Naive thymus-derived CD4-positive, alpha-beta T cell (primary cell): ENCODE measurements at regions not wholly inside any gene's neighbourhood (a gene's known extent, or its start where the extent isn't known, plus 50 kb on each side); places are given as distances from the start of the nearest gene placed in this dataset.

ENCODE experiments used
- ATAC-seq: fragments of 150-1000 bp; cut with Tn5 transposase; 2 replicates; pipeline ENCODE4 v1.10.0; 2021; ENCODE audit warnings: mild to moderate bottlenecking, moderate library complexity
- CTCF ChIA-PET: fragments of 350-600 bp; sonication (Branson Sonifier 250); formaldehyde crosslinking; loops from one replicate; lab custom pipeline; 2021; ENCODE audit warnings: antibody characterized with exemption; lab: Charles Lee
- POLR2A ChIA-PET: fragments of 350-600 bp; sonication (Branson Sonifier 250); formaldehyde crosslinking; loops from one replicate; lab custom pipeline; 2021; ENCODE audit warnings: antibody characterized with exemption, inconsistent platforms; lab: Charles Lee
- DNase-seq, 9 donors: peaks; one replicate each; pipeline versions ENCODE4 v3.0.0 to v3.0.0-alpha.2; 2020 to 2022; ENCODE audit warnings: mixed read lengths in 1 of 9
- H3K27ac ChIP-seq: one replicate; pipeline ENCODE4 v1.7.0; 2013; ENCODE audit warnings: mild to moderate bottlenecking, low read depth, low read length, moderate library complexity
- H3K27me3 ChIP-seq, 2 donors: one replicate each; pipeline ENCODE4 v1.7.0; 2013; ENCODE audit warnings: low read length in 2 of 2, mild to moderate bottlenecking in 2 of 2, moderate library complexity in 2 of 2; ENCODE audit not compliant: control insufficient read depth in 2 of 2, insufficient read depth in 2 of 2
- H3K36me3 ChIP-seq, 3 experiments: 1 replicate in 2 of 3; 2 replicates in 1 of 3; pipeline ENCODE4 v1.7.0; 2013; ENCODE audit warnings: low read length in 3 of 3, mild to moderate bottlenecking in 3 of 3, moderate library complexity in 1 of 3; ENCODE audit not compliant: insufficient read depth in 3 of 3, control insufficient read depth in 2 of 3
- H3K4me1 ChIP-seq, 2 donors: one replicate each; pipeline ENCODE4 v1.7.0; 2013; ENCODE audit warnings: low read length in 2 of 2, mild to moderate bottlenecking in 2 of 2, moderate library complexity in 1 of 2; ENCODE audit not compliant: control insufficient read depth in 2 of 2, insufficient read depth in 2 of 2
- H3K4me3 ChIP-seq: 2 replicates; pipeline ENCODE4 v1.7.0; 2013; ENCODE audit warnings: mild to moderate bottlenecking, low read length
- H3K9me3 ChIP-seq, 3 experiments: 1 replicate in 2 of 3; 2 replicates in 1 of 3; pipeline ENCODE4 v1.7.0; 2013; ENCODE audit warnings: low read length in 3 of 3; ENCODE audit not compliant: control insufficient read depth in 2 of 3
- H3K27ac Mint-ChIP-seq, 9 donors: one replicate each; pipeline ENCODE4 v1.8.0; 2020 to 2022; ENCODE audit warnings: mixed read lengths in 9 of 9, mild to moderate bottlenecking in 8 of 9, moderate library complexity in 5 of 9, inconsistent platforms in 2 of 9
- H3K27me3 Mint-ChIP-seq, 5 donors: one replicate each; pipeline ENCODE4 v1.8.0; 2021 to 2022; ENCODE audit warnings: mixed read lengths in 5 of 5, mild to moderate bottlenecking in 1 of 5
- H3K36me3 Mint-ChIP-seq, 5 donors: one replicate each; pipeline ENCODE4 v1.8.0; 2020 to 2022; ENCODE audit warnings: mixed read lengths in 5 of 5, mild to moderate bottlenecking in 3 of 5, inconsistent platforms in 1 of 5
- H3K4me1 Mint-ChIP-seq, 7 donors: one replicate each; pipeline ENCODE4 v1.8.0; 2020 to 2022; ENCODE audit warnings: mixed read lengths in 7 of 7, mild to moderate bottlenecking in 3 of 7, inconsistent platforms in 1 of 7
- H3K4me3 Mint-ChIP-seq, 10 donors: one replicate each; pipeline ENCODE4 v1.8.0; 2020 to 2022; ENCODE audit warnings: mild to moderate bottlenecking in 10 of 10, mixed read lengths in 10 of 10, moderate library complexity in 6 of 10, inconsistent platforms in 2 of 10
- H3K9me3 Mint-ChIP-seq, 11 donors: one replicate each; pipeline ENCODE4 v1.8.0; 2020 to 2022; ENCODE audit warnings: mixed read lengths in 11 of 11, mild to moderate bottlenecking in 4 of 11, inconsistent platforms in 1 of 11, moderate library complexity in 1 of 11
- intact Hi-C, 2 donors: fragments of 100-400 bp; cut with micrococcal nuclease; formaldehyde crosslinking; loops; one replicate each; pipeline ENCODE4 v1.15.1; 2023

- POLR2A ChIA-PET, result no interaction called here
- Mint-ChIP-seq H3K4me1 (peaks cover 0 to 8% (median 0%) of the 10 kb centered on the region in 7 donors), H3K27ac (no peak overlapping the region), H3K9me3 (peaks cover 0 to 3% (median 0%) of the 10 kb centered on the region in 11 donors), H3K27me3 (peaks cover 32 to 85% (median 67%) of the 10 kb centered on the region in 5 donors), H3K4me3 (no peak overlapping the region), H3K36me3 (no peaks in the 10 kb centered on the region)
- Histone ChIP-seq H3K4me3 (no peak overlapping the region), H3K36me3 (no peaks in the 10 kb centered on the region), H3K4me1 (no peaks in the 10 kb centered on the region), H3K9me3 (no peaks in the 10 kb centered on the region), H3K27ac (no peak overlapping the region), H3K27me3 (no peaks in the 10 kb centered on the region)
- CTCF ChIA-PET, result no interaction called here
- ATAC-seq (no peak), DNase-seq (no peak)
- intact Hi-C loops, result no loop called here
Observed at GRCh38 chr16:86345516-86345915, 164.8 kb upstream of the FOXF1 start.

- ATAC-seq (no peak), DNase-seq (no peak)
- no peak overlapping the region for H3K4me3 ChIP-seq
- intact Hi-C loops, result no loop called here
- Mint-ChIP-seq H3K9me3 (peaks cover 0 to 3% (median 0%) of the 10 kb centered on the region in 11 donors), H3K27ac (no peak overlapping the region), H3K4me3 (no peak overlapping the region), H3K27me3 (peaks cover 32 to 88% (median 70%) of the 10 kb centered on the region in 5 donors), H3K4me1 (peaks cover 0 to 8% (median 0%) of the 10 kb centered on the region in 7 donors), H3K36me3 (no peaks in the 10 kb centered on the region)
- no peaks in the 10 kb centered on the region for H3K4me1 ChIP-seq
- no peaks in the 10 kb centered on the region for H3K36me3 ChIP-seq
- no peaks in the 10 kb centered on the region for H3K27me3 ChIP-seq
- no peak overlapping the region for H3K27ac ChIP-seq
- ChIA-PET POLR2A (no interaction called here), CTCF (no interaction called here)
- no peaks in the 10 kb centered on the region for H3K9me3 ChIP-seq
Observed at GRCh38 chr16:86346034-86346433, 164.3 kb upstream of the FOXF1 start.

GRCh38 chr16:86347090-86347489 is 163.2 kb upstream of the FOXF1 start:
- peaks cover 0 to 4% (median 0%) of the 10 kb centered on the region in 11 donors for H3K9me3 Mint-ChIP-seq
- ChIA-PET CTCF (no interaction called here), POLR2A (no interaction called here)
- no peaks in the 10 kb centered on the region for H3K27me3 ChIP-seq
- peaks cover 0 to 8% (median 0%) of the 10 kb centered on the region in 7 donors for H3K4me1 Mint-ChIP-seq
- no peaks in the 10 kb centered on the region for H3K4me1 ChIP-seq
- intact Hi-C loops, result no loop called here
- H3K27me3 Mint-ChIP-seq, result peaks cover 30 to 86% (median 70%) of the 10 kb centered on the region in 5 donors
- no peak overlapping the region for H3K4me3 Mint-ChIP-seq
- no peak for DNase-seq
- no peak for ATAC-seq
- H3K36me3 ChIP-seq, result no peaks in the 10 kb centered on the region
- no peak overlapping the region for H3K27ac ChIP-seq
- no peaks in the 10 kb centered on the region for H3K36me3 Mint-ChIP-seq
- H3K27ac Mint-ChIP-seq, result no peak overlapping the region
- no peaks in the 10 kb centered on the region for H3K9me3 ChIP-seq
- no peak overlapping the region for H3K4me3 ChIP-seq

- H3K27me3 ChIP-seq, result no peaks in the 10 kb centered on the region
- Mint-ChIP-seq H3K27me3 (peaks cover 20 to 78% (median 70%) of the 10 kb centered on the region in 5 donors), H3K9me3 (peaks cover 0 to 7% (median 0%) of the 10 kb centered on the region in 11 donors), H3K36me3 (no peaks in the 10 kb centered on the region), H3K27ac (no peak overlapping the region), H3K4me1 (peaks cover 0 to 5% (median 0%) of the 10 kb centered on the region in 7 donors), H3K4me3 (no peak overlapping the region)
- H3K9me3 ChIP-seq, result no peaks in the 10 kb centered on the region
- intact Hi-C loops, result no loop called here
- H3K27ac ChIP-seq, result no peak overlapping the region
- DNase-seq (no peak), ATAC-seq (no peak)
- no peaks in the 10 kb centered on the region for H3K4me1 ChIP-seq
- CTCF ChIA-PET, result no interaction called here
- POLR2A ChIA-PET, result no interaction called here
- H3K4me3 ChIP-seq, result no peak overlapping the region
- H3K36me3 ChIP-seq, result no peaks in the 10 kb centered on the region
Observed at GRCh38 chr16:86347916-86348555, 162.3 kb upstream of the FOXF1 start.

- DNase-seq (no peak), ATAC-seq (no peak)
- no peaks in the 10 kb centered on the region for H3K36me3 ChIP-seq
- H3K36me3 Mint-ChIP-seq, result no peaks in the 10 kb centered on the region
- no peaks in the 10 kb centered on the region for H3K9me3 ChIP-seq
- POLR2A ChIA-PET, result no interaction called here
- H3K4me3 Mint-ChIP-seq, result no peak overlapping the region
- H3K4me1 ChIP-seq, result no peaks in the 10 kb centered on the region
- H3K27me3 ChIP-seq, result no peaks in the 10 kb centered on the region
- peaks cover 0 to 1% (median 0%) of the 10 kb centered on the region in 7 donors for H3K4me1 Mint-ChIP-seq
- no peak overlapping the region for H3K4me3 ChIP-seq
- peaks cover 10 to 70% (median 64%) of the 10 kb centered on the region in 5 donors for H3K27me3 Mint-ChIP-seq
- H3K27ac Mint-ChIP-seq, result no peak overlapping the region
- intact Hi-C loops, result no loop called here
- CTCF ChIA-PET, result no interaction called here
- peaks cover 0 to 11% (median 0%) of the 10 kb centered on the region in 11 donors for H3K9me3 Mint-ChIP-seq
- no peak overlapping the region for H3K27ac ChIP-seq
Observed at GRCh38 chr16:86349338-86349900, 160.9 kb upstream of the FOXF1 start.

- DNase-seq (no peak), ATAC-seq (no peak)
- H3K36me3 ChIP-seq, result no peaks in the 10 kb centered on the region
- no peaks in the 10 kb centered on the region for H3K4me1 ChIP-seq
- H3K9me3 ChIP-seq, result no peaks in the 10 kb centered on the region
- no peaks in the 10 kb centered on the region for H3K27me3 ChIP-seq
- no peak overlapping the region for H3K27ac ChIP-seq
- Mint-ChIP-seq H3K4me1 (peaks cover 0 to 1% (median 0%) of the 10 kb centered on the region in 7 donors), H3K27ac (no peak overlapping the region), H3K9me3 (peaks cover 0 to 14% (median 2%) of the 10 kb centered on the region in 11 donors), H3K36me3 (peaks cover 0 to 2% (median 0%) of the 10 kb centered on the region in 5 donors), H3K4me3 (no peak overlapping the region), H3K27me3 (peaks cover 6 to 70% (median 58%) of the 10 kb centered on the region in 5 donors)
- H3K4me3 ChIP-seq, result no peak overlapping the region
- POLR2A ChIA-PET, result no interaction called here
- intact Hi-C loops, result no loop called here
- CTCF ChIA-PET, result no interaction called here
Observed at GRCh38 chr16:86350289-86350688, 160.0 kb upstream of the FOXF1 start.
